ENCODE measurements at regions not wholly inside any gene's neighbourhood (a gene's known extent, or its start where the extent isn't known, plus 50 kb on each side); places are given as distances from the start of the nearest gene placed in this dataset.
A peak's percentile ranks its signal among the peaks of the same experiment; 100 is the strongest.

DNA sequence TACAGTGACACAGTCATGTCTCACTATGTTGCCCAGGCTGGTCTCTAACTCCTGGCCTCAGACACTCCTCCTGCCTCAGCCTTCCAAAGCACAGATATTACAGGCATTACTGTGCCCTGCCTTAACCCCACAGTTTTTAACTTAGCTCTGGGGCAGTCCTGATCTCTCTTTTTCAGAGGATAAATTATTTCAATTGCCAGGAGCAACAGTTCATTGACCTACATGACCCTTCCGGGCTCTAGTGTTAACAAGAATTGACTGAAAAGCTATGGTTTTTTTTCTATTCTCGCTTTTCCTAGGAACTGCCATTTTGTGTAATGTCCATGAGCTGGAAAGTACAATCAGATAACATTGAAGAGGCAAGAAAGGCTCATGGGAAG is 92.8 kb downstream of the HNRNPLL start:
- Histone ChIP-seq H3K27me3 (no peaks in the 10 kb centered on the region), H3K4me3 (no peak overlapping the region), H3K9me3 (replicated peaks) (no peaks in the 10 kb centered on the region), H3K36me3 (no peaks in the 10 kb centered on the region), H3K27ac (no peak overlapping the region), H3K4me1 (peaks cover 21% of the 10 kb centered on the region)
- no peak for DNase-seq

- H3K4me3 ChIP-seq = no peak overlapping the region
- H3K27me3 ChIP-seq = no peaks in the 10 kb centered on the region
- H3K27ac ChIP-seq = peak overlapping the region; percentile 65
- peaks cover 16% of the 10 kb centered on the region for H3K4me1 ChIP-seq
- no peaks in the 10 kb centered on the region for H3K36me3 ChIP-seq
- no peaks in the 10 kb centered on the region for H3K9me3 ChIP-seq (replicated peaks)
- no peak for DNase-seq
Measured at GRCh38 chr2:38509314-38509946, 93.3 kb downstream of the HNRNPLL start.

GRCh38 chr2:38508311-38509039 is 94.3 kb downstream of the HNRNPLL start:
- Histone ChIP-seq H3K36me3 (no peaks in the 10 kb centered on the region), H3K4me3 (0 out of 2 replicates have a peak overlapping the region, but pooled peaks have one; percentile 1), H3K4me1 (peaks cover 18% of the 10 kb centered on the region), H3K27me3 (no peaks in the 10 kb centered on the region), H3K27ac (peak overlapping the region; percentile 65), H3K9me3 (replicated peaks) (no peaks in the 10 kb centered on the region)
- DNase-seq = peak; percentile 96 to 99

- Histone ChIP-seq H3K4me1 (peaks cover 24% of the 10 kb centered on the region), H3K27me3 (no peaks in the 10 kb centered on the region), H3K9me3 (replicated peaks) (no peaks in the 10 kb centered on the region), H3K36me3 (no peaks in the 10 kb centered on the region), H3K4me3 (no peak overlapping the region), H3K27ac (no peak overlapping the region)
- DNase-seq = no peak
Measured at GRCh38 chr2:38507712-38508111, 95.0 kb downstream of the HNRNPLL start.

DNA sequence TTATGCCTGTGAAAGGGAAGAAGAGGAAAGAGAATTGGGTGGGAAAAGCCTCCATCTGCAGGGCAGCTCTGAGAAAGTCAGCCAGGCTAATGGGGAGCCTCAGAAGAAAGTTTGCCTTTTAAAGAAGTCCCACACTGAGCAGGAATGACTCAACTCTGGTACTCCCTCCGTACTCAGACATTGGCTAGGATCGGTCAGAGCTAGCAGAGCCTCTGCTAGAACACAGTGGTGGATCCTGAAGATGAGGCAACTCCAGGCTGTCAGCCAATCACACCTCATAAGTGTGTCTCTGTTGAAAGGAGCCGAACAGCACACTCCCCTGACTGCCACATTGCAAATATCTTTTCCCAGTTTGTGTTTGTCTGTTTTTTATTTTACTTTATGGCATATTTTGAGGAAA is 96.9 kb downstream of the HNRNPLL start:
- no peak for DNase-seq
- H3K4me3 ChIP-seq = no peak overlapping the region
- H3K36me3 ChIP-seq = no peaks in the 10 kb centered on the region
- H3K4me1 ChIP-seq = peaks cover 24% of the 10 kb centered on the region
- H3K27me3 ChIP-seq = no peaks in the 10 kb centered on the region
- 0 out of 2 replicates have a peak, but pooled peaks cover 6% of the 10 kb centered on the region for H3K9me3 ChIP-seq (replicated peaks)
- H3K27ac ChIP-seq = no peak overlapping the region

DNA sequence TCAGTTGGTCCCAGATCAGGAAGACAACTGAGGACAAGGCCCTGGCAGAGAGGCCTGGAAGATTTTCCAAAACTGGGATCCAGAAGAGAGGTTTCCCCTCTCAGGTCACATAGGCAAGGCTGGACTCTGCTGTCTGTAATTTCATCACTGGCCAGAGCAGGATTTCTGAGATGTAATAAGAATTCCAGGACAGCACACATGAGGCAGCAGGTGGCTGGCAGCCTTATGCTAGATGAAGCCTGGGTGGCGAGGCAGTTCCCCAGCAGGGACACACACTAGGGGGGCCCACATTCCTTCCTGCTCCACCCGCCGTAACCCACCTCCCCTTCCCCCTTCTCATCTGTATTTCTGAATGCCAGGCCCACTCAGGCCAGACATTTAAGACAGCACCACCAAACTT is 98.6 kb downstream of the HNRNPLL start:
- DNase-seq = peak; percentile 22 to 51
- Histone ChIP-seq H3K27me3 (no peaks in the 10 kb centered on the region), H3K4me3 (no peak overlapping the region), H3K36me3 (no peaks in the 10 kb centered on the region), H3K9me3 (replicated peaks) (0 out of 2 replicates have a peak, but pooled peaks cover 6% of the 10 kb centered on the region), H3K4me1 (peaks cover 17% of the 10 kb centered on the region), H3K27ac (no peak overlapping the region)

DNA sequence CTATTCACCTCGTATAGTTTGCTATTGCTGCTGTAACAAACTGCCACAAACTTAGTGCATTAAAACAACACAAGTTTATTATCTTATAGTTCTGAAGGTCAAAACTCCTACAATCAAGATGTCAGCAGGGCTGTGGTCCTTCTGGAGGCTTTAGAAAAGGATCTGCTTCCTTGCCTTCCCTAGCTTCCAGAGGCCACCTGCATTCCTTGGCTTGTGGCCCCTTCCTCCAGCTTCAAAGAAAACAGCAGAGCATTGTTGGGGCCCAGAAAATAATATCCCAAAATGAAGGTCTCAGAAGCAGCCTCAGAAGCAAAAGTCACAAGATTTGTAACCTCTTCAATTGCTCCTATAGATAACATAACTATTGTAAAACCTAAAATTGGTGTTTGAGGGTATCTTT is 100.6 kb downstream of the HNRNPLL start:
- DNase-seq = no peak
- Histone ChIP-seq H3K27me3 (no peaks in the 10 kb centered on the region), H3K36me3 (no peaks in the 10 kb centered on the region), H3K9me3 (replicated peaks) (0 out of 2 replicates have a peak, but pooled peaks cover 6% of the 10 kb centered on the region), H3K4me1 (peaks cover 10% of the 10 kb centered on the region), H3K27ac (no peak overlapping the region), H3K4me3 (no peak overlapping the region)

GRCh38 chr2:38500283-38500634 is 102.5 kb downstream of the HNRNPLL start:
- no peaks in the 10 kb centered on the region for H3K27me3 ChIP-seq
- H3K4me1 ChIP-seq = peaks cover 10% of the 10 kb centered on the region
- H3K9me3 ChIP-seq (replicated peaks) = 0 out of 2 replicates have a peak, but pooled peaks cover 6% of the 10 kb centered on the region
- no peak overlapping the region for H3K4me3 ChIP-seq
- H3K27ac ChIP-seq = no peak overlapping the region
- no peaks in the 10 kb centered on the region for H3K36me3 ChIP-seq
- DNase-seq = no peak

GRCh38 chr2:38499548-38500282 is 103.0 kb downstream of the HNRNPLL start:
- H3K4me1 ChIP-seq = peaks cover 14% of the 10 kb centered on the region
- no peak overlapping the region for H3K4me3 ChIP-seq
- no peaks in the 10 kb centered on the region for H3K36me3 ChIP-seq
- H3K27me3 ChIP-seq = no peaks in the 10 kb centered on the region
- no peak overlapping the region for H3K27ac ChIP-seq
- DNase-seq = no peak
- 0 out of 2 replicates have a peak, but pooled peaks cover 6% of the 10 kb centered on the region for H3K9me3 ChIP-seq (replicated peaks)

- Histone ChIP-seq H3K9me3 (replicated peaks) (0 out of 2 replicates have a peak, but pooled peaks cover 6% of the 10 kb centered on the region), H3K4me1 (peaks cover 17% of the 10 kb centered on the region), H3K36me3 (no peaks in the 10 kb centered on the region), H3K27ac (no peak overlapping the region), H3K4me3 (no peak overlapping the region), H3K27me3 (no peaks in the 10 kb centered on the region)
- DNase-seq = no peak
Measured at GRCh38 chr2:38498045-38498481, 104.7 kb downstream of the HNRNPLL start.

GRCh38 chr2:38497670-38498037 is 105.1 kb downstream of the HNRNPLL start:
- Histone ChIP-seq H3K4me1 (peaks cover 14% of the 10 kb centered on the region), H3K9me3 (replicated peaks) (0 out of 2 replicates have a peak, but pooled peaks cover 6% of the 10 kb centered on the region), H3K4me3 (no peak overlapping the region), H3K27me3 (no peaks in the 10 kb centered on the region), H3K27ac (no peak overlapping the region), H3K36me3 (no peaks in the 10 kb centered on the region)
- DNase-seq = no peak

DNA sequence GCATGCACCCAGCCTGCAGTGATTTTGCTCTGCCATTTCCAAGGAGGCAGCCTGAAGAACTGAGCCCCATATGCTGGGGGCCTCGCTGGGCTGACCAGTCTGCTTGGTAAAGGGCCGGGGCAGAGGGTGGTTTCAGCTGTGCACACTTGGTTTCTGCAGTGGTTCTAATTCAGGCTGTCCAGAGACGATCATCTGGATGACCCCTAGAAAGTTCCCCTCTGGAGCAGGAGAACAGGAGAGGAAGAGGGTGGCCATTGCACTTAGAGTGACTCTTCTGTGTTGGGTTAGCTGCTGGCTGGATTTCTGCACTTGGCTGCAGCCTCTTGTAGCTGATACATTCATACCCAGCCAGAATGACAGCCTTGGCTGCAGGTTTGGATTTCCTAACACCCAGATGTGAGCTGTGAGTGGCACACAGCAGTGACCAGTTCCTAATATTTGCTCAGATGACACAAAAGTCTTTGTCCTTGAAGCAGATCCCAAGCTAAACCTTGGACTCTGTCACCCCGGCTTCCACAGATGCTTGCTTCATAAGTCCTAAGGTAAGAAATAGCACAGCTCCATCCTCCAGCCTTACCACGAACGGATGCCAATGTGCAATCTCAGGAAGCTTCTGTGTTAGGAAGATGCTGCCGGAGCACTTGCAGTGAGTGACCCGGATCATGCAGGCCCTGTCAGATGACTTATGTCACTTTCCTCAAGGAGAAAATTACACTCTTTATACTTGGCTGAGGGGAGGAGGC is 105.6 kb downstream of the HNRNPLL start:
- Histone ChIP-seq H3K4me3 (no peak overlapping the region), H3K36me3 (no peaks in the 10 kb centered on the region), H3K27ac (no peak overlapping the region), H3K27me3 (no peaks in the 10 kb centered on the region), H3K9me3 (replicated peaks) (0 out of 2 replicates have a peak, but pooled peaks cover 2% of the 10 kb centered on the region), H3K4me1 (peaks cover 14% of the 10 kb centered on the region)
- DNase-seq = no peak

- H3K4me1 ChIP-seq = peaks cover 14% of the 10 kb centered on the region
- H3K9me3 ChIP-seq (replicated peaks) = no peaks in the 10 kb centered on the region
- DNase-seq = no peak
- no peak overlapping the region for H3K4me3 ChIP-seq
- no peaks in the 10 kb centered on the region for H3K36me3 ChIP-seq
- no peaks in the 10 kb centered on the region for H3K27me3 ChIP-seq
- H3K27ac ChIP-seq = no peak overlapping the region
Measured at GRCh38 chr2:38495880-38496279, 106.8 kb downstream of the HNRNPLL start.

DNA sequence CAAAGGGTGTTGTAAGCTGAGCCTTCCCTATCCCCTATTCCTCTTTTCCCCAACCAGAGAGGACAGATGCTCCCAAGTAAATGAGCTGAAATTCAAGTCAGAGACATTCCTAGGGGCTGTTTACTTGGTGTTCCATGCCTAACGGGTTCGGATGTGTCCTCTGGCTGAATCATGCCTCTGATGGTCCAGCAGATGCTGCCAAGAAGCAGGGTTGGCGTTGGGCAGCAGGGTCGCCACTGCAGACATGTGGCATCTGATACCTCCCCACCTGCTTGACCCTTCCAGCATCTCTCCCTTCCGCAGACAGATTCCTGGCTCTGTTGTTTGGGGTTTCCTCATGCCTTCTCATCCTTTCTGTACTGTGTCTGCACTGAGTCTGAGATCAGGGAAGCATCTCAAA is 108.3 kb downstream of the HNRNPLL start:
- Histone ChIP-seq H3K27me3 (no peaks in the 10 kb centered on the region), H3K27ac (no peak overlapping the region), H3K4me3 (no peak overlapping the region), H3K9me3 (replicated peaks) (no peaks in the 10 kb centered on the region), H3K36me3 (no peaks in the 10 kb centered on the region), H3K4me1 (peaks cover 21% of the 10 kb centered on the region)
- peak; percentile 76 to 84 for DNase-seq
